B cell (primary cell): ENCODE measurements at regions not wholly inside any gene's neighbourhood (a gene's known extent, or its start where the extent isn't known, plus 50 kb on each side); places are given as distances from the start of the nearest gene placed in this dataset.

Experiments
- CTCF ChIP-seq: fragments of 200-600 bp; IDR thresholded peaks from one replicate; pipeline ENCODE4 v1.8.0; 2022; ENCODE audit warnings: antibody characterized with exemption, mild to moderate bottlenecking
- EZH2 ChIP-seq: IDR thresholded peaks from 2 replicates; pipeline ENCODE4 v1.6.1; 2012; ENCODE audit warnings: borderline replicate concordance, low read depth, mild to moderate bottlenecking, moderate library complexity, low read length; ENCODE audit not compliant: insufficient read depth, poor library complexity, severe bottlenecking

GRCh38 chr16:61194573-61194972 lies 841.7 kb downstream of the CDH8 start:
- TF ChIP-seq CTCF (no peak), EZH2 (no peak)
